GM23248 (cell line): ENCODE measurements at regions not wholly inside any gene's neighbourhood (a gene's known extent, or its start where the extent isn't known, plus 50 kb on each side); places are given as distances from the start of the nearest gene placed in this dataset.

Experiments used
- DNase-seq: peaks from one replicate; pipeline ENCODE4 v3.0.0-alpha.2; 2015
- H2AFZ ChIP-seq: fragments of 200-600 bp; sonication (generic); 2 replicates; pipeline ENCODE4 v1.6.1; 2016; ENCODE audit warnings: antibody characterized with exemption
- H3F3A ChIP-seq: fragments of 200-600 bp; sonication (generic); 2 replicates; pipeline ENCODE4 v1.6.1; 2016; ENCODE audit warnings: mild to moderate bottlenecking, antibody characterized with exemption, mixed run types; ENCODE audit not compliant: insufficient read depth
- H3K27ac ChIP-seq: fragments of 200-600 bp; sonication (generic); 2 replicates; pipeline ENCODE4 v1.5.1; 2016; ENCODE audit warnings: mild to moderate bottlenecking
- H3K27me3 ChIP-seq: fragments of 200-600 bp; sonication (generic); replicated peaks from 2 replicates; pipeline ENCODE4 v1.6.1; 2016; ENCODE audit warnings: mild to moderate bottlenecking; ENCODE audit not compliant: insufficient read depth
- H3K36me3 ChIP-seq: fragments of 200-600 bp; sonication (generic); 2 replicates; pipeline ENCODE4 v1.6.1; 2016; ENCODE audit warnings: low read depth, mild to moderate bottlenecking
- H3K4me1 ChIP-seq: fragments of 200-600 bp; sonication (generic); 2 replicates; pipeline ENCODE4 v1.6.1; 2016; ENCODE audit warnings: mild to moderate bottlenecking; ENCODE audit not compliant: insufficient read depth
- H3K4me2 ChIP-seq: fragments of 200-600 bp; sonication (generic); one replicate; pipeline ENCODE4 v1.6.1; 2016; ENCODE audit warnings: mild to moderate bottlenecking; ENCODE audit not compliant: unreplicated experiment
- H3K4me3 ChIP-seq: fragments of 200-600 bp; sonication (generic); 2 replicates; pipeline ENCODE4 v1.5.1; 2016; ENCODE audit warnings: mild to moderate bottlenecking
- H3K79me2 ChIP-seq: fragments of 200-600 bp; sonication (generic); 2 replicates; pipeline ENCODE4 v1.6.1; 2016; ENCODE audit warnings: mild to moderate bottlenecking; ENCODE audit not compliant: insufficient read depth
- H3K9ac ChIP-seq: fragments of 200-600 bp; sonication (generic); 2 replicates; pipeline ENCODE4 v1.6.1; 2016; ENCODE audit warnings: mild to moderate bottlenecking
- H3K9me2 ChIP-seq: fragments of 200-600 bp; sonication (generic); 2 replicates; pipeline ENCODE4 v1.6.1; 2016; ENCODE audit warnings: mixed run types, mild to moderate bottlenecking, moderate library complexity; ENCODE audit not compliant: insufficient read depth
- H3K9me3 ChIP-seq: fragments of 200-600 bp; sonication (generic); one replicate; pipeline ENCODE4 v1.6.1; 2017; ENCODE audit warnings: low read depth
- H4K20me1 ChIP-seq: fragments of 200-600 bp; sonication (generic); 2 replicates; pipeline ENCODE4 v1.6.0; 2016; ENCODE audit not compliant: insufficient read depth
- EZH2 ChIP-seq: fragments of 200-600 bp; sonication (generic); IDR thresholded peaks from 2 replicates; pipeline ENCODE4 v1.6.1; 2018; ENCODE audit warnings: antibody characterized with exemption, mild to moderate bottlenecking; ENCODE audit not compliant: insufficient read depth, poor library complexity, severe bottlenecking
- EZH2phosphoT487 ChIP-seq: fragments of 200-600 bp; sonication (generic); IDR thresholded peaks from 2 replicates; pipeline ENCODE4 v1.6.1; 2018; ENCODE audit warnings: antibody characterized with exemption, moderate library complexity, mild to moderate bottlenecking, low read depth; ENCODE audit not compliant: insufficient read depth
- WGBS, 2 experiments: methylation state at CpG; one replicate each; pipeline ENCODE4 v1.1.6; 2015 to 2017; ENCODE audit warnings: low lambda C conversion rate in 2 of 2, low coverage in 1 of 2; ENCODE audit errors: missing lambda C conversion rate in 2 of 2; 5-methylcytosine and 5-hydroxymethylcytosine counted together
- in situ Hi-C: fragments of 300-500 bp; cut with MboI; formaldehyde crosslinking; loops from 2 replicates; pipeline ENCODE4 v1.15.0; 2020

- Histone ChIP-seq H3K9me3 (no peaks in the 10 kb centered on the region), H2AFZ (no peak overlapping the region), H3K9ac (no peak overlapping the region), H3K36me3 (no peaks in the 10 kb centered on the region), H3K4me3 (no peak overlapping the region), H4K20me1 (no peaks in the 10 kb centered on the region), H3F3A (peaks cover 9% of the 10 kb centered on the region), H3K9me2 (no peaks in the 10 kb centered on the region), H3K27me3 (no peaks in the 10 kb centered on the region), H3K4me2 (no peak overlapping the region), H3K27ac (no peak overlapping the region), H3K4me1 (peaks cover 8% of the 10 kb centered on the region), H3K79me2 (no peaks in the 10 kb centered on the region)
- in situ Hi-C loops = no loop called here
- 89 to 94% methylated on average over 4 of the region's 4 CpGs for WGBS, 2 experiments
- TF ChIP-seq EZH2phosphoT487 (no peak), EZH2 (no peak)
- no peak for DNase-seq
These were observed 149.3 kb upstream of the TCF4 start for GRCh38 chr18:55737266-55737665.

GRCh38 chr18:55735969-55736368 lies 148.0 kb upstream of the TCF4 start:
- Histone ChIP-seq H3K4me3 (no peak overlapping the region), H3K27me3 (no peaks in the 10 kb centered on the region), H2AFZ (no peak overlapping the region), H3K4me2 (no peak overlapping the region), H4K20me1 (no peaks in the 10 kb centered on the region), H3K79me2 (no peaks in the 10 kb centered on the region), H3K9me3 (no peaks in the 10 kb centered on the region), H3K36me3 (no peaks in the 10 kb centered on the region), H3F3A (peaks cover 18% of the 10 kb centered on the region), H3K9me2 (no peaks in the 10 kb centered on the region), H3K27ac (no peak overlapping the region), H3K4me1 (peaks cover 12% of the 10 kb centered on the region), H3K9ac (no peak overlapping the region)
- TF ChIP-seq EZH2 = no peak
- TF ChIP-seq EZH2phosphoT487 = no peak
- 68 to 69% methylated on average over 3 of the region's 3 CpGs for WGBS, 2 experiments
- in situ Hi-C loops = no loop called here
- DNase-seq = no peak

GRCh38 chr18:55735199-55735855 lies 147.3 kb upstream of the TCF4 start:
- Histone ChIP-seq H4K20me1 (no peaks in the 10 kb centered on the region), H3K9me2 (no peaks in the 10 kb centered on the region), H3K27me3 (no peaks in the 10 kb centered on the region), H3F3A (peaks cover 18% of the 10 kb centered on the region), H3K36me3 (no peaks in the 10 kb centered on the region), H3K4me2 (no peak overlapping the region), H3K27ac (no peak overlapping the region), H3K4me3 (no peak overlapping the region), H2AFZ (0 out of 2 replicates have a peak overlapping the region, but pooled peaks have one; percentile 19), H3K9ac (no peak overlapping the region), H3K4me1 (peaks cover 12% of the 10 kb centered on the region), H3K9me3 (no peaks in the 10 kb centered on the region), H3K79me2 (no peaks in the 10 kb centered on the region)
- no peak for TF ChIP-seq EZH2phosphoT487
- WGBS, 2 experiments = 67 to 82% methylated on average over 3 of the region's 3 CpGs
- DNase-seq = no peak
- in situ Hi-C loops = no loop called here

DNA sequence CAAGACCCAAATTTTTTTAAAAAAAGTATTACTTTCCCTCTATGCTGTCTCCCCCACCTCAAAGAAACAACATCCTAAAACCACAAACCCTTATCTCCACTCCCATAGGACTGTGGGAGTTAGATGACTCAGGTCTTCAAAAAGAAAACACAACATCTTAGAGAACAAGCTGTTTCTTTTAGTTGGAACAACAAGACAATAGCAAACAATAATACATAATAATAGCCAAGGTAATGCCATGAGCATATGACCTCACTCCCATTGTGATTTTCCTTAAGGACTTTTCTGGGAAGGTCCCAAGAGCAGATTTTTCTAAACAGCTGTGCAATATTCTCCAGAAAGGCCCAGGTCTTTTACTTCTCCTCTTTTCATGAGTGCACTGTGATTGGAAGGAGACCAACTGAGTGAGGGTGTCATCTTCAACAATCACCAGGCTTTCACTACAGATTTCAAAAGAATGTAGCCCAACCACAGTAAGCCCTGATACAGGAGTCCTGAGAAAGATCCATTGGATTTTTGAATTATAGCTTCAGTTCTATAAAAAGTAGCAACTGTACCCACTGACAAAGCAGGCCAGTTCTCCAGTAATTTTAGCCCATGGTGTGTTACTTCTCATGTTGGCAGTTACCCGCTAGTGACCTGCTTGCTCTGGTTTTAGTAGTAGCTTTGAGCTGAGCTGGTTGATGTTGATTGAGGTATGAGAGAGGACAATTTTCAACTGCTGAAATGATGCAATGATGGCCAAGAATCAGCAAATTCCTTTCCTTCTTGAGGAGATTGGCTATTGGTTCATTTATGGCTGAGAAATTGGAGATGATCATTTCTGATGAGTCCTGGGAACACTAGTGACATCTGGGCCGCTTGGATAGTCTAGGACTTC lies 144.5 kb upstream of the TCF4 start:
- DNase-seq = peak; percentile 22
- in situ Hi-C loops = no loop called here
- no peaks in the 10 kb centered on the region for H3K36me3 ChIP-seq

More for the DNA sequence above, 144.5 kb upstream of the TCF4 start:
- Histone ChIP-seq H3K4me3 (no peak overlapping the region), H3K27ac (no peak overlapping the region), H4K20me1 (no peaks in the 10 kb centered on the region), H2AFZ (no peak overlapping the region), H3F3A (peaks cover 18% of the 10 kb centered on the region), H3K9me3 (no peaks in the 10 kb centered on the region), H3K4me2 (no peak overlapping the region), H3K79me2 (no peaks in the 10 kb centered on the region), H3K4me1 (peaks cover 12% of the 10 kb centered on the region), H3K9me2 (no peaks in the 10 kb centered on the region), H3K27me3 (no peaks in the 10 kb centered on the region), H3K9ac (no peak overlapping the region)
- 97 to 100% methylated on average over 2 of the region's 2 CpGs for WGBS, 2 experiments
- TF ChIP-seq EZH2phosphoT487 (no peak), EZH2 (no peak)
